Activated CD8-positive, alpha-beta T cell treated with anti-CD3 and anti-CD28 coated beads for 36 hours (primary cell): ENCODE measurements at regions not wholly inside any gene's neighbourhood (a gene's known extent, or its start where the extent isn't known, plus 50 kb on each side); places are given as distances from the start of the nearest gene placed in this dataset.

Experiments
- ATAC-seq: fragments of 200-7000 bp; cut with Tn5 transposase; one replicate; pipeline ENCODE4 v1.10.0; 2021; ENCODE audit warnings: mild to moderate bottlenecking, moderate library complexity
- CTCF ChIA-PET: fragments of 350-600 bp; sonication (Branson Sonifier 250); formaldehyde crosslinking; loops from one replicate; lab custom pipeline; 2021; ENCODE audit warnings: antibody characterized with exemption; lab: Charles Lee
- POLR2A ChIA-PET: fragments of 350-600 bp; sonication (Branson Sonifier 250); formaldehyde crosslinking; loops from one replicate; lab custom pipeline; 2021; ENCODE audit warnings: antibody characterized with exemption; lab: Charles Lee
- DNase-seq: peaks from one replicate; pipeline ENCODE4 v3.0.0-alpha.2; 2020
- H3K27ac Mint-ChIP-seq: one replicate; pipeline ENCODE4 v1.8.0; 2021; ENCODE audit warnings: mild to moderate bottlenecking, mixed read lengths
- H3K27me3 Mint-ChIP-seq: one replicate; pipeline ENCODE4 v1.8.0; 2021; ENCODE audit warnings: mixed read lengths
- H3K36me3 Mint-ChIP-seq: one replicate; pipeline ENCODE4 v1.8.0; 2021; ENCODE audit warnings: low read depth, mixed read lengths
- H3K4me1 Mint-ChIP-seq: one replicate; pipeline ENCODE4 v1.8.0; 2021; ENCODE audit warnings: low read depth, mixed read lengths
- H3K4me3 Mint-ChIP-seq: one replicate; pipeline ENCODE4 v1.8.0; 2021; ENCODE audit warnings: mild to moderate bottlenecking, moderate library complexity, mixed read lengths
- H3K9me3 Mint-ChIP-seq: one replicate; pipeline ENCODE4 v1.8.0; 2021; ENCODE audit warnings: mixed read lengths
- intact Hi-C: fragments of 100-400 bp; cut with micrococcal nuclease; formaldehyde crosslinking; loops from one replicate; pipeline ENCODE4 v1.10.0; 2022
- TF ChIP-seq, protein P1 (sequence below): fragments of 200-600 bp; IDR thresholded peaks from one replicate; pipeline ENCODE4 v1.8.0; 2022; ENCODE audit warnings: antibody characterized with exemption, mild to moderate bottlenecking

DNA sequence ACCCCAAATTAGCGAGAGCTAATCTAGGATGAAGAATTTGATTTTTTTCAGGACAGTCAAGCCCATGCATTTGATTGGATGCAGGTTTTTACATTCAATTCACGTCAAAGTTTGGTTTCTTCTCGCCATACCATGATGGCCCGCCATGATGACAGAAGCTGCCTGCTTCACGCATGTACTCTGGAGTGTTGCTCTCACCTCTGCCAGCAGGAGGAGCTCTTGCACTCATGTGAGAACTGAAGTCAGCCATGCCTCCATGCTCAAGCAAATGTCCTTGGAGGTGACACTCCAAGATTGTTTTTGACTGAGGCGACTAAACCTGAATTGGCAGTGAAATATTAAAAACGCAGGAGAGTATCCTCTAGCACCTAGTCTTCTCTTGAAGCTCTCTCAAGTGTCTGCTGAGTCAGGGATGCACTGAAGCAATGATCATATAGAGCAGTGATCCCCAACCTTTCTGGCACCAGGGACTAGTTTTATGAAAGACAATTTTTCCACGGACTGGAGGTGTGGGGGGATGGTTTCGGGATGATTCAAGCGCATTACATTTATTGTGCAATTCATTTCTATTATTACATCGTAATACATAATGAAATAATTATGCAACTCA, 120.9 kb downstream of the SAMMSON start:
- POLR2A ChIA-PET: interaction anchor here (0.5 kb wide), 1 partner anchor 238 kb away, joined by 4 read pairs; no protein-coding TSS in a partner anchor
- intact Hi-C loops: loop anchor here (10.0 kb wide), 1 partner anchor 234 kb away; no protein-coding TSS in a partner anchor
- H3K36me3 Mint-ChIP-seq: no peaks in the 10 kb centered on the region
- ATAC-seq (peak; percentile 66), DNase-seq (peak; percentile 81)
- no peaks in the 10 kb centered on the region for H3K4me1 Mint-ChIP-seq
- peaks cover 7% of the 10 kb centered on the region for H3K27me3 Mint-ChIP-seq
- CTCF ChIA-PET: interaction anchor here (0.5 to 2.1 kb wide), 22 partner anchors 10 to 240 kb away, joined by 3 to 14 read pairs (median 5); no protein-coding TSS in a partner anchor
- TF ChIP-seq, protein P1, sequence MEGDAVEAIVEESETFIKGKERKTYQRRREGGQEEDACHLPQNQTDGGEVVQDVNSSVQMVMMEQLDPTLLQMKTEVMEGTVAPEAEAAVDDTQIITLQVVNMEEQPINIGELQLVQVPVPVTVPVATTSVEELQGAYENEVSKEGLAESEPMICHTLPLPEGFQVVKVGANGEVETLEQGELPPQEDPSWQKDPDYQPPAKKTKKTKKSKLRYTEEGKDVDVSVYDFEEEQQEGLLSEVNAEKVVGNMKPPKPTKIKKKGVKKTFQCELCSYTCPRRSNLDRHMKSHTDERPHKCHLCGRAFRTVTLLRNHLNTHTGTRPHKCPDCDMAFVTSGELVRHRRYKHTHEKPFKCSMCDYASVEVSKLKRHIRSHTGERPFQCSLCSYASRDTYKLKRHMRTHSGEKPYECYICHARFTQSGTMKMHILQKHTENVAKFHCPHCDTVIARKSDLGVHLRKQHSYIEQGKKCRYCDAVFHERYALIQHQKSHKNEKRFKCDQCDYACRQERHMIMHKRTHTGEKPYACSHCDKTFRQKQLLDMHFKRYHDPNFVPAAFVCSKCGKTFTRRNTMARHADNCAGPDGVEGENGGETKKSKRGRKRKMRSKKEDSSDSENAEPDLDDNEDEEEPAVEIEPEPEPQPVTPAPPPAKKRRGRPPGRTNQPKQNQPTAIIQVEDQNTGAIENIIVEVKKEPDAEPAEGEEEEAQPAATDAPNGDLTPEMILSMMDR: peak; percentile 69
- no peak overlapping the region for H3K4me3 Mint-ChIP-seq
- no peaks in the 10 kb centered on the region for H3K9me3 Mint-ChIP-seq
- no peak overlapping the region for H3K27ac Mint-ChIP-seq

DNA sequence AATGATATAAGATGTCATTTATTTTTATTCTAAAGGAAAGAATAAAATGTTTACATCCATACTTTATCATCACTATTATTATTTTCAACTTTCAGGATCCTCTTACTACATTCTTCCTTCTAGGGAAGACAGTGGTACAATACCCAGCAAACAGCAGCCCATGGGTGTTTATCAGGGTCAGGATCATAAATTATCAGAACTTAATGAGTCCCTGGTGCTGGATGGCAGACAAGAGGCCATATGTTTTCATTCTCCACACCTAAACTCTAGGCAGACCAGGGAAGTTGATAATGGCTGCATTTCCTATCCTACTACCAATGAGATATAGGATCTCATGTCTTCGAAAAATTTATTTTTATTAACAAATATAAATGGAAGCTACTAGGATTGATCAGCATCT, 127.7 kb downstream of the SAMMSON start:
- intact Hi-C loops: loop anchor here (10.0 kb wide), 1 partner anchor 228 kb away; no protein-coding TSS in a partner anchor
- Mint-ChIP-seq H3K27me3 (peaks cover 4% of the 10 kb centered on the region), H3K4me3 (no peak overlapping the region), H3K4me1 (no peaks in the 10 kb centered on the region), H3K36me3 (no peaks in the 10 kb centered on the region), H3K9me3 (no peaks in the 10 kb centered on the region), H3K27ac (no peak overlapping the region)
- no peak for ATAC-seq
- TF ChIP-seq, protein P1: no peak
- ChIA-PET POLR2A (no interaction called here), CTCF (interaction anchor here (1.5 kb wide), 1 partner anchor 21 kb away, joined by 3 read pairs; no protein-coding TSS in a partner anchor)
- no peak for DNase-seq

DNA sequence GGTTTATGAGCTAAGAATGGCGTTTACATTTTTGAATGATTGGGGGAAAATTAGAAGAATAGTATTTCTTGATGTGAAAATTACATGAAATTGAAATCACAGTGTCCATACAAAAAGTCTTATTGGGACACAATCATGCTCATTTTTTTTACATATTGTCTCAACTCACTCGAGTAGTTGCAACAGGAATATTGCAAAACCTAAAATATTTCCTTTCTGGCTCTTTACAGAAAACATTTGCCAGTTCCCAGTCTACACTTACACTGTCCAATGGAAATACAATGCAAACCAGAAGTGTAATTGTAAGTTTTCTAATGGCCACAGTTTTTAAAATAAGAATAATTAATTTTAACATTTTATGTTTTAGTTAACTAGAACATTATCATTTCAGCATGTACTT, 137.8 kb downstream of the SAMMSON start:
- ATAC-seq (no peak), DNase-seq (no peak)
- intact Hi-C loops: no loop called here
- Mint-ChIP-seq H3K36me3 (no peaks in the 10 kb centered on the region), H3K4me3 (no peak overlapping the region), H3K27me3 (no peaks in the 10 kb centered on the region), H3K27ac (no peak overlapping the region), H3K9me3 (no peaks in the 10 kb centered on the region), H3K4me1 (no peaks in the 10 kb centered on the region)
- ChIA-PET POLR2A (no interaction called here), CTCF (interaction anchor here (1.2 kb wide), 1 partner anchor 17 kb away, joined by 6 read pairs; no protein-coding TSS in a partner anchor)
- TF ChIP-seq, protein P1: no peak

DNA sequence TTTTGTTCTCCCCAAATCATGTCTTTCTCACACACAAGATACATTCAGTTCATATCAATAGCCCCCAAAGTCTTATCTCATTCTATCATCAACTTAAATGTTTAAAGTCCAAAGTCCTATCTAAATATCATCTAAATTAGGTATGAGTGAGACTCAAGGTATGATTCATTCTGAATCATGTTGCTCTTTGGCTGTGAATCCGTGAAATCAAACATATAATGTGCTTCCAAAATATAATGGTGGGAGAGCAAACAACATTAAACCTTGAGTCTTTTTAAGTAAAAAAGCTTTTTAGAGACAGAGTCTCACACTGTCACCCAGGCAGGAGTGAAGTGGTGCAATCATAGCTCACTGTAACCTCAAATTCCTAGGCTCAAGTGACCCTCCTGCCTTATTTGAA, 139.1 kb downstream of the SAMMSON start:
- ChIA-PET CTCF (interaction anchor here (0.9 kb wide), 2 partner anchors 9 to 19 kb away, joined by 3 to 4 read pairs; no protein-coding TSS in a partner anchor), POLR2A (no interaction called here)
- TF ChIP-seq, protein P1: no peak
- ATAC-seq (no peak), DNase-seq (no peak)
- intact Hi-C loops: no loop called here
- Mint-ChIP-seq H3K36me3 (no peaks in the 10 kb centered on the region), H3K4me1 (no peaks in the 10 kb centered on the region), H3K9me3 (no peaks in the 10 kb centered on the region), H3K27ac (no peak overlapping the region), H3K4me3 (no peak overlapping the region), H3K27me3 (peaks cover 2% of the 10 kb centered on the region)
